GM23338 (cell line): ENCODE measurements at regions not wholly inside any gene's neighbourhood (a gene's known extent, or its start where the extent isn't known, plus 50 kb on each side); places are given as distances from the start of the nearest gene placed in this dataset.

ENCODE experiments used
- ATAC-seq: fragments of 200-7000 bp; cut with Tn5 transposase; 3 replicates; pipeline ENCODE4 v1.9.1; 2020
- DNase-seq: peaks from one replicate; pipeline ENCODE4 v3.0.0-alpha.2; 2015; ENCODE audit warnings: low spot score
- H2AFZ ChIP-seq: fragments of 200-600 bp; sonication (generic); 2 replicates; pipeline ENCODE4 v1.8.0; 2016; ENCODE audit warnings: antibody characterized with exemption, mild to moderate bottlenecking, moderate library complexity
- H3F3A ChIP-seq: fragments of 200-600 bp; sonication (generic); replicated peaks from 2 replicates; pipeline ENCODE4 v1.8.0; 2017; ENCODE audit warnings: antibody characterized with exemption, mixed run types, low read depth
- H3K27ac ChIP-seq: fragments of 200-600 bp; sonication (generic); 2 replicates; pipeline ENCODE4 v1.6.1; 2016; ENCODE audit warnings: low read depth
- H3K27me3 ChIP-seq: fragments of 200-600 bp; sonication (generic); 2 replicates; pipeline ENCODE4 v1.8.0; 2016; ENCODE audit warnings: mild to moderate bottlenecking, mixed run types, moderate library complexity; ENCODE audit not compliant: insufficient read depth
- H3K36me3 ChIP-seq: fragments of 200-600 bp; sonication (generic); 2 replicates; pipeline ENCODE4 v1.8.0; 2016; ENCODE audit warnings: mild to moderate bottlenecking; ENCODE audit not compliant: insufficient read depth
- H3K4me1 ChIP-seq: fragments of 200-600 bp; sonication (generic); 2 replicates; pipeline ENCODE4 v1.8.0; 2016; ENCODE audit warnings: mild to moderate bottlenecking, moderate library complexity; ENCODE audit not compliant: insufficient read depth
- H3K4me2 ChIP-seq: fragments of 200-600 bp; sonication (generic); 2 replicates; pipeline ENCODE4 v1.7.1; 2017; ENCODE audit warnings: mixed run types
- H3K4me3 ChIP-seq: fragments of 200-600 bp; sonication (generic); 2 replicates; pipeline ENCODE4 v1.6.1; 2016; ENCODE audit warnings: mixed run types
- H3K79me2 ChIP-seq: fragments of 200-600 bp; sonication (generic); replicated peaks from 2 replicates; pipeline ENCODE4 v1.8.0; 2017; ENCODE audit warnings: mild to moderate bottlenecking; ENCODE audit not compliant: insufficient read depth
- H3K9me2 ChIP-seq: fragments of 200-600 bp; sonication (generic); 2 replicates; pipeline ENCODE4 v1.8.0; 2017; ENCODE audit not compliant: insufficient read depth
- H4K20me1 ChIP-seq: fragments of 200-600 bp; sonication (generic); replicated peaks from 2 replicates; pipeline ENCODE4 v1.8.0; 2017; ENCODE audit warnings: mild to moderate bottlenecking; ENCODE audit not compliant: insufficient read depth
- H3K27ac Mint-ChIP-seq: 2 replicates; pipeline ENCODE4 v1.8.0; 2020; ENCODE audit warnings: inconsistent platforms, mild to moderate bottlenecking, moderate library complexity, mixed read lengths
- H3K27me3 Mint-ChIP-seq: 3 replicates; pipeline ENCODE4 v1.8.0; 2022; ENCODE audit warnings: low read depth, mild to moderate bottlenecking, moderate library complexity, mixed read lengths, inconsistent platforms; ENCODE audit not compliant: insufficient read depth, poor library complexity
- H3K36me3 Mint-ChIP-seq: 3 replicates; pipeline ENCODE4 v1.8.0; 2021; ENCODE audit warnings: low read depth, mild to moderate bottlenecking, inconsistent platforms, moderate library complexity, mixed read lengths
- H3K4me1 Mint-ChIP-seq: 3 replicates; pipeline ENCODE4 v1.8.0; 2020; ENCODE audit warnings: mild to moderate bottlenecking, inconsistent platforms, mixed read lengths
- H3K4me3 Mint-ChIP-seq: 3 replicates; pipeline ENCODE4 v1.8.0; 2021; ENCODE audit warnings: moderate library complexity, mild to moderate bottlenecking, inconsistent platforms, mixed read lengths
- H3K9me3 Mint-ChIP-seq: 3 replicates; pipeline ENCODE4 v1.8.0; 2020; ENCODE audit warnings: moderate library complexity, mild to moderate bottlenecking, inconsistent platforms, mixed read lengths
- CREB1 ChIP-seq: fragments of 250-450 bp; sonication (Bioruptor Pico); IDR thresholded peaks from 2 replicates; pipeline ENCODE4 v1.5.0; 2020; ENCODE audit warnings: low read depth, mild to moderate bottlenecking, moderate library complexity
- EZH2 ChIP-seq: fragments of 200-600 bp; sonication (generic); IDR thresholded peaks from one replicate; pipeline ENCODE4 v1.8.0; 2017; ENCODE audit warnings: antibody characterized with exemption, mild to moderate bottlenecking, low read depth; ENCODE audit not compliant: unreplicated experiment
- EZH2phosphoT487 ChIP-seq: fragments of 200-600 bp; sonication (generic); IDR thresholded peaks from one replicate; pipeline ENCODE4 v1.8.1; 2018; ENCODE audit warnings: antibody characterized with exemption; ENCODE audit not compliant: unreplicated experiment
- JUNB ChIP-seq: IDR thresholded peaks from one replicate; pipeline ENCODE4 v1.6.1; 2016; ENCODE audit warnings: antibody characterized with exemption; ENCODE audit not compliant: unreplicated experiment
- NANOG ChIP-seq: IDR thresholded peaks from 2 replicates; pipeline ENCODE4 v1.6.1; 2016; ENCODE audit warnings: antibody characterized with exemption, borderline replicate concordance
- POLR2AphosphoS5 ChIP-seq: IDR thresholded peaks from 2 replicates; pipeline ENCODE4 v1.6.1; 2016; ENCODE audit warnings: antibody characterized with exemption, low read depth
- STAT1 ChIP-seq: IDR thresholded peaks from one replicate; pipeline ENCODE4 v1.6.1; 2016; ENCODE audit warnings: antibody characterized with exemption; ENCODE audit not compliant: unreplicated experiment
- ZNF114 ChIP-seq: fragments of 250-450 bp; sonication (Bioruptor Pico); IDR thresholded peaks from 2 replicates; pipeline ENCODE4 v1.5.0; 2020; ENCODE audit warnings: mild to moderate bottlenecking, moderate library complexity
- ZNF331 ChIP-seq: fragments of 250-450 bp; sonication (Bioruptor Pico); IDR thresholded peaks from 2 replicates; pipeline ENCODE4 v1.5.0; 2020; ENCODE audit warnings: low read depth, mild to moderate bottlenecking, moderate library complexity
- ZNF462 ChIP-seq: fragments of 250-450 bp; sonication (Bioruptor Pico); IDR thresholded peaks from 2 replicates; pipeline ENCODE4 v1.5.0; 2020; ENCODE audit warnings: mild to moderate bottlenecking, moderate library complexity
- TF ChIP-seq, protein P1 (sequence below): IDR thresholded peaks from one replicate; pipeline ENCODE4 v1.6.1; 2018; ENCODE audit warnings: antibody characterized with exemption; ENCODE audit not compliant: unreplicated experiment
- TF ChIP-seq, protein P2 (sequence below): IDR thresholded peaks from 2 replicates; pipeline ENCODE4 v1.6.1; 2016; ENCODE audit warnings: antibody characterized with exemption
- TF ChIP-seq, protein P3 (sequence below), 2 experiments: fragments of 200-600 bp in 1 of 2; sonication (generic) in 1 of 2; conservative IDR thresholded peaks; 2 replicates each; pipeline versions ENCODE4 v1.5.1 to v1.6.1; 2016 to 2017; ENCODE audit warnings: antibody characterized with exemption in 2 of 2, low read depth in 2 of 2, mild to moderate bottlenecking in 2 of 2, moderate library complexity in 1 of 2

GRCh38 chr20:20785226-20785625 lies 72.8 kb upstream of the RALGAPA2 start:
- H2AFZ ChIP-seq, result no peak overlapping the region
- no peak overlapping the region for H3K4me3 Mint-ChIP-seq
- H3K36me3 ChIP-seq, result no peaks in the 10 kb centered on the region; the same call in 1 of the 2 replicates
- DNase-seq (no peak), ATAC-seq (no peak)
- H3K4me1 Mint-ChIP-seq, result peaks cover 1% of the 10 kb centered on the region; the same call in 1 of the 3 replicates
- no peaks in the 10 kb centered on the region for H3K36me3 Mint-ChIP-seq
- no peak overlapping the region for H3K27ac ChIP-seq
- H3K27me3 Mint-ChIP-seq, result peaks cover 1% of the 10 kb centered on the region
- 0 out of 2 replicates have a peak, but pooled peaks cover 4% of the 10 kb centered on the region for H3K9me2 ChIP-seq
- no peak overlapping the region for H3K4me2 ChIP-seq
- no peaks in the 10 kb centered on the region for H3K79me2 ChIP-seq
- peaks cover 6% of the 10 kb centered on the region; the same call in 2 of the 3 replicates for H3K9me3 Mint-ChIP-seq
- no peaks in the 10 kb centered on the region for H3K27me3 ChIP-seq
- H3K27ac Mint-ChIP-seq, result no peak overlapping the region
- TF ChIP-seq STAT1 (no peak), ZNF331 (no peak), JUNB (no peak), ZNF114 (CRISPR knock-in tag) (no peak), NANOG (no peak), POLR2AphosphoS5 (no peak), EZH2 (no peak), EZH2phosphoT487 (no peak), ZNF462 (no peak), CREB1 (CRISPR knock-in tag) (no peak)
- TF ChIP-seq, protein P1, sequence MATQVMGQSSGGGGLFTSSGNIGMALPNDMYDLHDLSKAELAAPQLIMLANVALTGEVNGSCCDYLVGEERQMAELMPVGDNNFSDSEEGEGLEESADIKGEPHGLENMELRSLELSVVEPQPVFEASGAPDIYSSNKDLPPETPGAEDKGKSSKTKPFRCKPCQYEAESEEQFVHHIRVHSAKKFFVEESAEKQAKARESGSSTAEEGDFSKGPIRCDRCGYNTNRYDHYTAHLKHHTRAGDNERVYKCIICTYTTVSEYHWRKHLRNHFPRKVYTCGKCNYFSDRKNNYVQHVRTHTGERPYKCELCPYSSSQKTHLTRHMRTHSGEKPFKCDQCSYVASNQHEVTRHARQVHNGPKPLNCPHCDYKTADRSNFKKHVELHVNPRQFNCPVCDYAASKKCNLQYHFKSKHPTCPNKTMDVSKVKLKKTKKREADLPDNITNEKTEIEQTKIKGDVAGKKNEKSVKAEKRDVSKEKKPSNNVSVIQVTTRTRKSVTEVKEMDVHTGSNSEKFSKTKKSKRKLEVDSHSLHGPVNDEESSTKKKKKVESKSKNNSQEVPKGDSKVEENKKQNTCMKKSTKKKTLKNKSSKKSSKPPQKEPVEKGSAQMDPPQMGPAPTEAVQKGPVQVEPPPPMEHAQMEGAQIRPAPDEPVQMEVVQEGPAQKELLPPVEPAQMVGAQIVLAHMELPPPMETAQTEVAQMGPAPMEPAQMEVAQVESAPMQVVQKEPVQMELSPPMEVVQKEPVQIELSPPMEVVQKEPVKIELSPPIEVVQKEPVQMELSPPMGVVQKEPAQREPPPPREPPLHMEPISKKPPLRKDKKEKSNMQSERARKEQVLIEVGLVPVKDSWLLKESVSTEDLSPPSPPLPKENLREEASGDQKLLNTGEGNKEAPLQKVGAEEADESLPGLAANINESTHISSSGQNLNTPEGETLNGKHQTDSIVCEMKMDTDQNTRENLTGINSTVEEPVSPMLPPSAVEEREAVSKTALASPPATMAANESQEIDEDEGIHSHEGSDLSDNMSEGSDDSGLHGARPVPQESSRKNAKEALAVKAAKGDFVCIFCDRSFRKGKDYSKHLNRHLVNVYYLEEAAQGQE, result no peak
- TF ChIP-seq, protein P2, sequence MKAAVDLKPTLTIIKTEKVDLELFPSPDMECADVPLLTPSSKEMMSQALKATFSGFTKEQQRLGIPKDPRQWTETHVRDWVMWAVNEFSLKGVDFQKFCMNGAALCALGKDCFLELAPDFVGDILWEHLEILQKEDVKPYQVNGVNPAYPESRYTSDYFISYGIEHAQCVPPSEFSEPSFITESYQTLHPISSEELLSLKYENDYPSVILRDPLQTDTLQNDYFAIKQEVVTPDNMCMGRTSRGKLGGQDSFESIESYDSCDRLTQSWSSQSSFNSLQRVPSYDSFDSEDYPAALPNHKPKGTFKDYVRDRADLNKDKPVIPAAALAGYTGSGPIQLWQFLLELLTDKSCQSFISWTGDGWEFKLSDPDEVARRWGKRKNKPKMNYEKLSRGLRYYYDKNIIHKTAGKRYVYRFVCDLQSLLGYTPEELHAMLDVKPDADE, result no peak
- TF ChIP-seq, protein P3, sequence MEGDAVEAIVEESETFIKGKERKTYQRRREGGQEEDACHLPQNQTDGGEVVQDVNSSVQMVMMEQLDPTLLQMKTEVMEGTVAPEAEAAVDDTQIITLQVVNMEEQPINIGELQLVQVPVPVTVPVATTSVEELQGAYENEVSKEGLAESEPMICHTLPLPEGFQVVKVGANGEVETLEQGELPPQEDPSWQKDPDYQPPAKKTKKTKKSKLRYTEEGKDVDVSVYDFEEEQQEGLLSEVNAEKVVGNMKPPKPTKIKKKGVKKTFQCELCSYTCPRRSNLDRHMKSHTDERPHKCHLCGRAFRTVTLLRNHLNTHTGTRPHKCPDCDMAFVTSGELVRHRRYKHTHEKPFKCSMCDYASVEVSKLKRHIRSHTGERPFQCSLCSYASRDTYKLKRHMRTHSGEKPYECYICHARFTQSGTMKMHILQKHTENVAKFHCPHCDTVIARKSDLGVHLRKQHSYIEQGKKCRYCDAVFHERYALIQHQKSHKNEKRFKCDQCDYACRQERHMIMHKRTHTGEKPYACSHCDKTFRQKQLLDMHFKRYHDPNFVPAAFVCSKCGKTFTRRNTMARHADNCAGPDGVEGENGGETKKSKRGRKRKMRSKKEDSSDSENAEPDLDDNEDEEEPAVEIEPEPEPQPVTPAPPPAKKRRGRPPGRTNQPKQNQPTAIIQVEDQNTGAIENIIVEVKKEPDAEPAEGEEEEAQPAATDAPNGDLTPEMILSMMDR (conservative IDR thresholded peaks at IDR 0.05; ENCODE audit: low read depth in 2 of 2), result no peak
- no peak overlapping the region for H3K4me3 ChIP-seq
- no peaks in the 10 kb centered on the region for H3F3A ChIP-seq
- H4K20me1 ChIP-seq, result no peaks in the 10 kb centered on the region
- no peaks in the 10 kb centered on the region for H3K4me1 ChIP-seq
